HL-60 (cell line): ENCODE measurements at regions not wholly inside any gene's neighbourhood (a gene's known extent, or its start where the extent isn't known, plus 50 kb on each side); places are given as distances from the start of the nearest gene placed in this dataset.

Experiments used
- DNase-seq, 2 experiments: peaks; one replicate each; pipeline ENCODE4 v3.0.0-alpha.2; 2010 to 2020; ENCODE audit warnings: low read depth in 1 of 2, low spot score in 1 of 2
- H3K27ac ChIP-seq: fragments of 250-450 bp; sonication (Bioruptor Pico); replicated peaks from 2 replicates; pipeline ENCODE4 v1.5.1; 2020; ENCODE audit warnings: mild to moderate bottlenecking, moderate library complexity
- H3K27me3 ChIP-seq: fragments of 250-450 bp; sonication (Bioruptor Pico); 2 replicates; pipeline ENCODE4 v1.5.1; 2021; ENCODE audit warnings: mild to moderate bottlenecking, moderate library complexity; ENCODE audit not compliant: insufficient read depth, poor library complexity, severe bottlenecking
- H3K4me3 ChIP-seq: replicated peaks from 2 replicates; pipeline ENCODE4 v1.5.1; 2011; ENCODE audit warnings: mild to moderate bottlenecking, control low read depth, low read length; ENCODE audit not compliant: insufficient read depth
- CTCF ChIP-seq: IDR thresholded peaks from one replicate; pipeline ENCODE4 v1.5.1; 2011; ENCODE audit warnings: low read length, control low read depth, inconsistent platforms; ENCODE audit not compliant: insufficient read depth
- GABPA ChIP-seq: IDR thresholded peaks from 2 replicates; pipeline ENCODE4 v1.6.1; 2012; ENCODE audit warnings: low read depth
- POLR2AphosphoS5 ChIP-seq: IDR thresholded peaks from 2 replicates; pipeline ENCODE4 v1.6.1; 2012; ENCODE audit warnings: low read depth
- REST ChIP-seq: IDR thresholded peaks from 2 replicates; pipeline ENCODE4 v1.6.1; 2012; ENCODE audit warnings: low read depth; ENCODE audit not compliant: insufficient replicate concordance
- SPI1 ChIP-seq: IDR thresholded peaks from 2 replicates; pipeline ENCODE4 v1.6.1; 2012; ENCODE audit warnings: low read depth, mild to moderate bottlenecking, borderline replicate concordance

- H3K27me3 ChIP-seq: no peaks in the 10 kb centered on the region
- TF ChIP-seq POLR2AphosphoS5 (no peak), CTCF (no peak), GABPA (no peak), SPI1 (no peak), REST (no peak)
- no peak for DNase-seq
- H3K4me3 ChIP-seq: no peak overlapping the region
- no peak overlapping the region for H3K27ac ChIP-seq
Observed at GRCh38 chr12:87107270-87107669, 851.1 kb upstream of the MGAT4C start.

GRCh38 chr12:87096082-87096585, 839.9 kb upstream of the MGAT4C start:
- Histone ChIP-seq H3K27me3 (no peaks in the 10 kb centered on the region), H3K4me3 (no peak overlapping the region), H3K27ac (no peak overlapping the region)
- DNase-seq: no peak
- TF ChIP-seq REST (no peak), CTCF (no peak), POLR2AphosphoS5 (no peak), SPI1 (no peak), GABPA (no peak)

GRCh38 chr12:87094356-87094755, 838.2 kb upstream of the MGAT4C start:
- no peak for TF ChIP-seq REST
- no peak for TF ChIP-seq POLR2AphosphoS5
- TF ChIP-seq SPI1: no peak
- no peak for TF ChIP-seq GABPA
- no peak for TF ChIP-seq CTCF
- Histone ChIP-seq H3K27ac (no peak overlapping the region), H3K4me3 (no peak overlapping the region), H3K27me3 (no peaks in the 10 kb centered on the region)
- DNase-seq: no peak
